MM.1S (cell line): ENCODE measurements at regions not wholly inside any gene's neighbourhood (a gene's known extent, or its start where the extent isn't known, plus 50 kb on each side); places are given as distances from the start of the nearest gene placed in this dataset.

Experiments
- CTCF ChIP-seq: fragments of 300-600 bp; sonication (generic); IDR thresholded peaks from 2 replicates; pipeline ENCODE4 v1.5.1; 2016; ENCODE audit warnings: antibody characterized with exemption, low read length, mixed read lengths
- EZH2 ChIP-seq: fragments of 300-600 bp; sonication (generic); optimal IDR thresholded peaks from 2 replicates; pipeline ENCODE3; 2017; ENCODE audit warnings: low read depth, mild to moderate bottlenecking, antibody characterized with exemption, low read length, mixed read lengths

- no peak for TF ChIP-seq CTCF
- no peak for TF ChIP-seq EZH2
Observed at GRCh38 chr12:102611995-102612394, 131.6 kb upstream of the IGF1 start.
